ENCODE measurements at regions not wholly inside any gene's neighbourhood (a gene's known extent, or its start where the extent isn't known, plus 50 kb on each side); places are given as distances from the start of the nearest gene placed in this dataset.
A peak's percentile ranks its signal among the peaks of the same experiment; 100 is the strongest.

- H3K9me3 ChIP-seq (ENCODE audit: control insufficient read depth, insufficient read depth, low read depth, low read length) = no peaks in the 10 kb centered on the region
- H3K4me3 ChIP-seq (ENCODE audit: low read depth, low read length) = peak overlapping the region; percentile 67
- no peak overlapping the region for H3K27ac ChIP-seq (ENCODE audit: low read depth, low read length)
- H3K27me3 ChIP-seq (ENCODE audit: control insufficient read depth, insufficient read depth, low read length) = peaks cover 63% of the 10 kb centered on the region
- H3K4me1 ChIP-seq (ENCODE audit: control insufficient read depth, insufficient read depth, low read length) = peaks cover 5% of the 10 kb centered on the region; the same call in 1 of the 2 replicates
- H3K9ac ChIP-seq (ENCODE audit: low read length) = no peak overlapping the region
- no peaks in the 10 kb centered on the region for H3K36me3 ChIP-seq (ENCODE audit: control insufficient read depth, insufficient read depth, low read length)
Measured at GRCh38 chr9:36764364-36765076, 191.8 kb downstream of the MELK start.

DNA sequence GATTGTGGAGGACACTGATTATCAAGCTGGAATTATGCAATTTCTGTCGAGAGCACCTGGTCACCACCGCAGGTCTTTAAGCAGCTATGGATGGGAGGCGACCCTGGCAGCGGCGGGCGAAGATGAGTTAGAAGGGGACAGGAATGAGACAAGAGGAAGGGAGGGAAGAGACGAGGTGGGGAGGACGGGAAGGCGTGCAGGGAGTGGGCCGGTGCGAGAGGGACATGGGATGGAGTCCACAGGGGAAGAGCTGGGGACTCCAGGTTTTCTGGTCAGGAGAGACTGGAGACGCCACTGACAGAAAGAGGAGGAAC lies 192.3 kb downstream of the MELK start:
- Histone ChIP-seq H3K9me3 (ENCODE audit: control insufficient read depth, insufficient read depth, low read depth, low read length) (no peaks in the 10 kb centered on the region), H3K36me3 (ENCODE audit: control insufficient read depth, insufficient read depth, low read length) (no peaks in the 10 kb centered on the region), H3K9ac (ENCODE audit: low read length) (peak overlapping the region; percentile 12), H3K27me3 (ENCODE audit: control insufficient read depth, insufficient read depth, low read length) (peaks cover 63% of the 10 kb centered on the region), H3K27ac (ENCODE audit: low read depth, low read length) (no peak overlapping the region), H3K4me1 (ENCODE audit: control insufficient read depth, insufficient read depth, low read length) (peaks cover 5% of the 10 kb centered on the region; the same call in 1 of the 2 replicates), H3K4me3 (ENCODE audit: low read depth, low read length) (peak overlapping the region; percentile 67)

GRCh38 chr9:36765468-36766341 lies 193.0 kb downstream of the MELK start:
- peak overlapping the region; percentile 67 for H3K4me3 ChIP-seq (ENCODE audit: low read depth, low read length)
- H3K27ac ChIP-seq (ENCODE audit: low read depth, low read length) = no peak overlapping the region
- no peaks in the 10 kb centered on the region for H3K9me3 ChIP-seq (ENCODE audit: control insufficient read depth, insufficient read depth, low read depth, low read length)
- H3K27me3 ChIP-seq (ENCODE audit: control insufficient read depth, insufficient read depth, low read length) = peaks cover 63% of the 10 kb centered on the region
- H3K4me1 ChIP-seq (ENCODE audit: control insufficient read depth, insufficient read depth, low read length) = peaks cover 5% of the 10 kb centered on the region; the same call in 1 of the 2 replicates
- H3K36me3 ChIP-seq (ENCODE audit: control insufficient read depth, insufficient read depth, low read length) = no peaks in the 10 kb centered on the region
- peak overlapping the region; percentile 33 for H3K9ac ChIP-seq (ENCODE audit: low read length)

GRCh38 chr9:36768677-36769076 lies 196.0 kb downstream of the MELK start:
- H3K27me3 ChIP-seq (ENCODE audit: control insufficient read depth, insufficient read depth, low read length) = peaks cover 70% of the 10 kb centered on the region; the same call in 1 of the 2 replicates
- no peak overlapping the region for H3K9ac ChIP-seq (ENCODE audit: low read length)
- no peaks in the 10 kb centered on the region for H3K9me3 ChIP-seq (ENCODE audit: control insufficient read depth, insufficient read depth, low read depth, low read length)
- H3K27ac ChIP-seq (ENCODE audit: low read depth, low read length) = no peak overlapping the region
- H3K36me3 ChIP-seq (ENCODE audit: control insufficient read depth, insufficient read depth, low read length) = no peaks in the 10 kb centered on the region
- H3K4me1 ChIP-seq (ENCODE audit: control insufficient read depth, insufficient read depth, low read length) = peaks cover 5% of the 10 kb centered on the region; the same call in 1 of the 2 replicates
- H3K4me3 ChIP-seq (ENCODE audit: low read depth, low read length) = no peak overlapping the region

GRCh38 chr9:36770025-36770424 lies 197.3 kb downstream of the MELK start:
- peaks cover 61% of the 10 kb centered on the region; the same call in 1 of the 2 replicates for H3K27me3 ChIP-seq (ENCODE audit: control insufficient read depth, insufficient read depth, low read length)
- no peak overlapping the region for H3K4me3 ChIP-seq (ENCODE audit: low read depth, low read length)

GRCh38 chr9:36772449-36773403 lies 200.0 kb downstream of the MELK start:
- no peak overlapping the region for H3K27ac ChIP-seq (ENCODE audit: low read depth, low read length)
- no peaks in the 10 kb centered on the region for H3K4me1 ChIP-seq (ENCODE audit: control insufficient read depth, insufficient read depth, low read length)
- no peak overlapping the region for H3K9ac ChIP-seq (ENCODE audit: low read length)
- H3K4me3 ChIP-seq (ENCODE audit: low read depth, low read length) = no peak overlapping the region
- no peaks in the 10 kb centered on the region for H3K9me3 ChIP-seq (ENCODE audit: control insufficient read depth, insufficient read depth, low read depth, low read length)
- H3K36me3 ChIP-seq (ENCODE audit: control insufficient read depth, insufficient read depth, low read length) = no peaks in the 10 kb centered on the region
- H3K27me3 ChIP-seq (ENCODE audit: control insufficient read depth, insufficient read depth, low read length) = peaks cover 51% of the 10 kb centered on the region; the same call in 1 of the 2 replicates

More at GRCh38 chr9:36770025-36770424, 197.3 kb downstream of the MELK start:
- H3K4me1 ChIP-seq (ENCODE audit: control insufficient read depth, insufficient read depth, low read length) = peaks cover 5% of the 10 kb centered on the region; the same call in 1 of the 2 replicates
- H3K9ac ChIP-seq (ENCODE audit: low read length) = no peak overlapping the region
- no peak overlapping the region for H3K27ac ChIP-seq (ENCODE audit: low read depth, low read length)
- H3K36me3 ChIP-seq (ENCODE audit: control insufficient read depth, insufficient read depth, low read length) = no peaks in the 10 kb centered on the region
- no peaks in the 10 kb centered on the region for H3K9me3 ChIP-seq (ENCODE audit: control insufficient read depth, insufficient read depth, low read depth, low read length)

GRCh38 chr9:36778682-36779081 lies 206.0 kb downstream of the MELK start:
- Histone ChIP-seq H3K4me1 (ENCODE audit: control insufficient read depth, insufficient read depth, low read length) (no peaks in the 10 kb centered on the region), H3K36me3 (ENCODE audit: control insufficient read depth, insufficient read depth, low read length) (no peaks in the 10 kb centered on the region), H3K9me3 (ENCODE audit: control insufficient read depth, insufficient read depth, low read depth, low read length) (no peaks in the 10 kb centered on the region), H3K27me3 (ENCODE audit: control insufficient read depth, insufficient read depth, low read length) (0 out of 2 replicates have a peak, but pooled peaks cover 9% of the 10 kb centered on the region), H3K4me3 (ENCODE audit: low read depth, low read length) (no peak overlapping the region), H3K9ac (ENCODE audit: low read length) (no peak overlapping the region), H3K27ac (ENCODE audit: low read depth, low read length) (no peak overlapping the region)

GRCh38 chr9:36779582-36779981 lies 206.9 kb downstream of the MELK start:
- no peak overlapping the region for H3K4me3 ChIP-seq (ENCODE audit: low read depth, low read length)
- peaks cover 12% of the 10 kb centered on the region; the same call in 1 of the 2 replicates for H3K27me3 ChIP-seq (ENCODE audit: control insufficient read depth, insufficient read depth, low read length)
- no peaks in the 10 kb centered on the region for H3K9me3 ChIP-seq (ENCODE audit: control insufficient read depth, insufficient read depth, low read depth, low read length)
- H3K36me3 ChIP-seq (ENCODE audit: control insufficient read depth, insufficient read depth, low read length) = no peaks in the 10 kb centered on the region
- H3K27ac ChIP-seq (ENCODE audit: low read depth, low read length) = no peak overlapping the region
- H3K9ac ChIP-seq (ENCODE audit: low read length) = no peak overlapping the region
- H3K4me1 ChIP-seq (ENCODE audit: control insufficient read depth, insufficient read depth, low read length) = no peaks in the 10 kb centered on the region

DNA sequence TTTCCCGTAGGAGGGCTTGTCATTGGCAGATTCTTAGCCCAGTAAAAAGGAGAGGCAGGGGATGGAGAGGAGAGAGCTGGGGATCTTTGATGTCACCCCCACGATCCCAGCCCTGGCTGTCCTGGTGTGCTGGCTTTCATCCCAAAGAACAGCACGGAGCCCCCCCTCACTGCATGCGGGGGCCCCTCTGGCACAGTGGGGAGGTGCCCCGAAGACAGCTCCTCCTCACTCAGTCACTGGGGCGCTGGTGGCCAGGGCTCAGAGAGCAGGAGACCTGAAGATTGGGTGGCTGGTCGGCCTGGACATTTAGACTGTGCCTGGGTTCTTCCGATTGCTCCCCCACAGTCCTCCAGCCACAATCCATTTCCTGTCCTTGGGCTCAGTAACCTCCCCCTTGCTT lies 207.5 kb downstream of the MELK start:
- Histone ChIP-seq H3K36me3 (ENCODE audit: control insufficient read depth, insufficient read depth, low read length) (no peaks in the 10 kb centered on the region), H3K27ac (ENCODE audit: low read depth, low read length) (no peak overlapping the region), H3K9ac (ENCODE audit: low read length) (no peak overlapping the region), H3K4me3 (ENCODE audit: low read depth, low read length) (no peak overlapping the region), H3K4me1 (ENCODE audit: control insufficient read depth, insufficient read depth, low read length) (no peaks in the 10 kb centered on the region), H3K9me3 (ENCODE audit: control insufficient read depth, insufficient read depth, low read depth, low read length) (no peaks in the 10 kb centered on the region), H3K27me3 (ENCODE audit: control insufficient read depth, insufficient read depth, low read length) (peaks cover 12% of the 10 kb centered on the region; the same call in 1 of the 2 replicates)

DNA sequence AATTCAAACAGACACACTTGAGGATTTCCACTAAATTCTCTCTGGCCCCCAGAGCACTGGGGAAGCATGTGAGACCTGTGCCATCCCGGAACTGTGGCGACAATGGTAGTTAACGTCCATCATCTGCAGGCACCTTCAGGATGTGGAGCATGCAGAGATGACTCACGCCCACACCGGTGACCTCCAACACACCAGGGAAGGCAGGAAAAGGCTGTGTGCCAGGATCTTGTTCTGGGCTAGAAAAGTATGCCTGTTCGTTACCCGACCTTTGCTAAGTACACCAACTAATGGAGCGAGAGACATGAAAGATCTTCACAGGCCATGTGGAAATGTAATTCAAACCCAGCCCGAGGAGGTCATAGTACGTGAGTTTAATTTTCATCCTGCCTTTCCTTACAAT lies 208.8 kb downstream of the MELK start:
- H3K9me3 ChIP-seq (ENCODE audit: control insufficient read depth, insufficient read depth, low read depth, low read length) = no peaks in the 10 kb centered on the region
- H3K36me3 ChIP-seq (ENCODE audit: control insufficient read depth, insufficient read depth, low read length) = no peaks in the 10 kb centered on the region
- no peak overlapping the region for H3K9ac ChIP-seq (ENCODE audit: low read length)
- peaks cover 17% of the 10 kb centered on the region; the same call in 1 of the 2 replicates for H3K27me3 ChIP-seq (ENCODE audit: control insufficient read depth, insufficient read depth, low read length)
- H3K4me3 ChIP-seq (ENCODE audit: low read depth, low read length) = no peak overlapping the region
- H3K27ac ChIP-seq (ENCODE audit: low read depth, low read length) = no peak overlapping the region
- H3K4me1 ChIP-seq (ENCODE audit: control insufficient read depth, insufficient read depth, low read length) = no peaks in the 10 kb centered on the region

All from HUES6 (cell line).